Fibroblast of lung (primary cell): ENCODE measurements at regions not wholly inside any gene's neighbourhood (a gene's known extent, or its start where the extent isn't known, plus 50 kb on each side); places are given as distances from the start of the nearest gene placed in this dataset.

Experiments used
- DNase-seq, 2 donors: peaks; one replicate each; pipeline versions ENCODE4 v3.0.0 to v3.0.0-alpha.2; 2010; ENCODE audit warnings: low read depth in 2 of 2
- H2AFZ ChIP-seq: 2 replicates; pipeline ENCODE4 v1.5.1; 2012; ENCODE audit warnings: low read length, control low read depth, inconsistent platforms
- H3K27ac ChIP-seq: 2 replicates; pipeline ENCODE4 v1.5.1; 2011; ENCODE audit warnings: low read length, control low read depth; ENCODE audit not compliant: insufficient read depth
- H3K27me3 ChIP-seq: 2 replicates; pipeline ENCODE4 v1.5.1; 2011; ENCODE audit warnings: mild to moderate bottlenecking, low read length; ENCODE audit not compliant: control insufficient read depth, insufficient read depth
- H3K36me3 ChIP-seq: 2 replicates; pipeline ENCODE4 v1.5.1; 2011; ENCODE audit warnings: low read length; ENCODE audit not compliant: control insufficient read depth, insufficient read depth
- H3K4me1 ChIP-seq: 2 replicates; pipeline ENCODE4 v1.5.1; 2011; ENCODE audit warnings: low read length; ENCODE audit not compliant: control insufficient read depth, insufficient read depth; ENCODE audit errors: extremely low read depth
- H3K4me2 ChIP-seq: 2 replicates; pipeline ENCODE4 v1.5.1; 2011; ENCODE audit warnings: low read length, control low read depth; ENCODE audit not compliant: insufficient read depth; ENCODE audit errors: extremely low read depth
- H3K4me3 ChIP-seq, 4 experiments: fragments of 200-600 bp in 1 of 4; sonication (generic) in 1 of 4; replicated peaks in 1 of 4; 2 replicates each; pipeline ENCODE4 v1.5.1; 2011 to 2016; ENCODE audit warnings: low read length in 4 of 4, low read depth in 3 of 4, mild to moderate bottlenecking in 3 of 4, control low read depth in 2 of 4, inconsistent platforms in 1 of 4, mixed read lengths in 1 of 4; ENCODE audit not compliant: insufficient read depth in 1 of 4; ENCODE audit errors: control extremely low read depth in 1 of 4
- H3K79me2 ChIP-seq: 2 replicates; pipeline ENCODE4 v1.5.1; 2012; ENCODE audit warnings: mild to moderate bottlenecking, low read length, inconsistent platforms; ENCODE audit not compliant: control insufficient read depth, insufficient read depth
- H3K9ac ChIP-seq: 2 replicates; pipeline ENCODE4 v1.5.1; 2011; ENCODE audit warnings: mild to moderate bottlenecking, low read length, control low read depth; ENCODE audit not compliant: insufficient read depth
- H3K9me3 ChIP-seq: 2 replicates; pipeline ENCODE4 v1.5.1; 2012; ENCODE audit warnings: low read depth, low read length; ENCODE audit not compliant: control insufficient read depth, insufficient read depth
- H4K20me1 ChIP-seq: 2 replicates; pipeline ENCODE4 v1.5.1; 2011; ENCODE audit warnings: low read length; ENCODE audit not compliant: control insufficient read depth, insufficient read depth; ENCODE audit errors: extremely low read depth
- EZH2 ChIP-seq: IDR thresholded peaks from 2 replicates; pipeline ENCODE4 v1.5.1; 2012; ENCODE audit warnings: low read length, control low read depth, mild to moderate bottlenecking; ENCODE audit errors: missing control alignments
- TF ChIP-seq, protein P1 (sequence below), 2 donors: IDR thresholded peaks in 1 of 2; conservative IDR thresholded peaks in 1 of 2; 1 replicate in 1 of 2; 2 replicates in 1 of 2; pipeline ENCODE4 v1.5.1; 2011 to 2012; ENCODE audit warnings: low read length in 2 of 2, control low read depth in 1 of 2, inconsistent platforms in 1 of 2, low read depth in 1 of 2, mild to moderate bottlenecking in 1 of 2

DNA sequence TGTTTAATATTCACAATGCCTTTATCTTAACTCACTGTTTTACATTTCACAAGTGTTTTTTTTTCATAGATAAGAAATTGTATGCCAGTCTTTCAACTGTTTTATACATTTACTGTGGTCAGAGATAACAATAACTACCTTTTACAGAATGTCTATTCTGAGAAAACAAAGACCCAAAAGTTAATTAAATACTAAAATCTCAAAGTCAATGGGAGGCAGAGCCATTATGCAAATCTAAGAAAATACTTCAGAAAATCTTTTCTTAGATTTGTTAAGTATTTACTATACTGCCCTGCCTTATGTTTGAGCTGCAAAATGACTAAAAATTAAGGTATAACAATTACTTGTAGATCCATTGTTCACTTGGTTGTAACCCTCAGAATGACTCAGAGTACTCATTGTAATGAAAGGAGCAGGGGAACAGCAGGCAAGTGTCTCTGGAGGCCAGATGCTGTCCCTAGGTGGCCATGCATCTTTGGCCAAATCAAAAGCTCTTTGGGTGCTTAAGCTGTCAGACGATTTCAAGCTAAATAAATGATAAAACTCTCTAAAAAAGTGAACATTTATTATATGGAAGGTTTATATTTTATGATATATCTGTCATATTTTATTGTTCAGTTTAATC lies 770.1 kb upstream of the PCDH20 start:
- no peak for DNase-seq
- Histone ChIP-seq H3K4me2 (no peak overlapping the region), H3K27ac (no peak overlapping the region), H3K9me3 (no peaks in the 10 kb centered on the region), H3K36me3 (no peaks in the 10 kb centered on the region), H3K79me2 (no peaks in the 10 kb centered on the region), H4K20me1 (no peaks in the 10 kb centered on the region), H3K4me1 (no peaks in the 10 kb centered on the region), H3K27me3 (no peaks in the 10 kb centered on the region), H3K9ac (no peak overlapping the region), H2AFZ (no peak overlapping the region), H3K4me3 (no peak overlapping the region)
- TF ChIP-seq, protein P1, sequence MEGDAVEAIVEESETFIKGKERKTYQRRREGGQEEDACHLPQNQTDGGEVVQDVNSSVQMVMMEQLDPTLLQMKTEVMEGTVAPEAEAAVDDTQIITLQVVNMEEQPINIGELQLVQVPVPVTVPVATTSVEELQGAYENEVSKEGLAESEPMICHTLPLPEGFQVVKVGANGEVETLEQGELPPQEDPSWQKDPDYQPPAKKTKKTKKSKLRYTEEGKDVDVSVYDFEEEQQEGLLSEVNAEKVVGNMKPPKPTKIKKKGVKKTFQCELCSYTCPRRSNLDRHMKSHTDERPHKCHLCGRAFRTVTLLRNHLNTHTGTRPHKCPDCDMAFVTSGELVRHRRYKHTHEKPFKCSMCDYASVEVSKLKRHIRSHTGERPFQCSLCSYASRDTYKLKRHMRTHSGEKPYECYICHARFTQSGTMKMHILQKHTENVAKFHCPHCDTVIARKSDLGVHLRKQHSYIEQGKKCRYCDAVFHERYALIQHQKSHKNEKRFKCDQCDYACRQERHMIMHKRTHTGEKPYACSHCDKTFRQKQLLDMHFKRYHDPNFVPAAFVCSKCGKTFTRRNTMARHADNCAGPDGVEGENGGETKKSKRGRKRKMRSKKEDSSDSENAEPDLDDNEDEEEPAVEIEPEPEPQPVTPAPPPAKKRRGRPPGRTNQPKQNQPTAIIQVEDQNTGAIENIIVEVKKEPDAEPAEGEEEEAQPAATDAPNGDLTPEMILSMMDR (conservative IDR thresholded peaks at IDR 0.05 in 1 of 2, IDR thresholded peaks at IDR 0.05 in 1 of 2; ENCODE audit: low read depth in 1 of 2, low read length in 2 of 2): no peak
- no peak for TF ChIP-seq EZH2

DNA sequence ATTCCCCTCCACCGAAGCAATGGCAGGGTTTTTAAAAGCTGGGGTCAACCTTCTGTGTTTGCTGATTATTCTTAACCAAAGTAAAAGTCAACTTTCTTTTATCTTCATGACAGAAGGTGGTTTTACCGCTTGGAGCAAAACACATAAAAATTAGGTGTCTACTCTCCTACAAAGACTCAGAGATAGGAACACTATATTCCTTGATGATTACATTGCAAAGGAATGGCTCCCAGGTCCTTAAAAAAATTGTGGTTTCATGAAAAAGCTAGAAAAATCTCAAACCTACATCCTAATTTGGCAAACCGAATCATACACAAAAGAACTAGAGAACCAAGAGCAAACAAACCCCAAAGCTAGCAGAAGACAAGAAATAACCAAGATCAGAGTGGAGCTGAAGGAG lies 760.4 kb upstream of the PCDH20 start:
- no peaks in the 10 kb centered on the region for H3K27me3 ChIP-seq
- no peaks in the 10 kb centered on the region for H3K79me2 ChIP-seq
- DNase-seq: peak in 1 of 2 donors; percentile 44
- no peaks in the 10 kb centered on the region for H3K4me1 ChIP-seq
- TF ChIP-seq, protein P1 (conservative IDR thresholded peaks at IDR 0.05 in 1 of 2, IDR thresholded peaks at IDR 0.05 in 1 of 2; ENCODE audit: low read depth in 1 of 2, low read length in 2 of 2): no peak
- H3K9ac ChIP-seq: no peak overlapping the region
- no peak overlapping the region for H3K4me2 ChIP-seq
- H3K36me3 ChIP-seq: no peaks in the 10 kb centered on the region
- H2AFZ ChIP-seq: no peak overlapping the region
- no peak overlapping the region for H3K27ac ChIP-seq
- H3K4me3 ChIP-seq: no peak overlapping the region
- no peaks in the 10 kb centered on the region for H4K20me1 ChIP-seq
- no peaks in the 10 kb centered on the region for H3K9me3 ChIP-seq

DNA sequence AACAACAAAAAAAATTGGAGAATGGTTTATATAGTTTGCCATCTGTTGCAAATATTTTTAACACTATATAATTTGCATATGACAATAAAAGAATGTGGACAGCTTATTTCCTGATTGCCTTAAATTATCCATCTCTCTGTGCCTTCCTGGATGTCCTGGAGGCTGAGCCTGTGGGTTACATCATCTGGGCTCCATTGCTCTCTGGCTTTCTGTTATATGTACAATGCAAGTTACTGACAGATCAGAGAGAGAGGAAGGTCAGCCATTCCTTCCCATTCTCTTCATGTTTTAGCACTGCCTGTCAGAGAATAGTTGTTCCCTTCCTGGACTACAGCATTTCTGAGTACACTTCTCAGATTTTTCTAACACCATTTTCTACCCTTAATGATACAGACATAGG lies 758.3 kb upstream of the PCDH20 start:
- no peak overlapping the region for H3K9ac ChIP-seq
- H3K4me1 ChIP-seq: no peaks in the 10 kb centered on the region
- H3K27ac ChIP-seq: no peak overlapping the region
- no peak for DNase-seq
- H3K4me2 ChIP-seq: no peak overlapping the region
- no peaks in the 10 kb centered on the region for H3K36me3 ChIP-seq
- no peaks in the 10 kb centered on the region for H3K27me3 ChIP-seq
- TF ChIP-seq, protein P1 (conservative IDR thresholded peaks at IDR 0.05 in 1 of 2, IDR thresholded peaks at IDR 0.05 in 1 of 2; ENCODE audit: low read depth in 1 of 2, low read length in 2 of 2): no peak
- TF ChIP-seq EZH2: no peak
- H3K9me3 ChIP-seq: no peaks in the 10 kb centered on the region
- no peaks in the 10 kb centered on the region for H4K20me1 ChIP-seq
- H3K4me3 ChIP-seq: no peak overlapping the region
- H3K79me2 ChIP-seq: no peaks in the 10 kb centered on the region
- H2AFZ ChIP-seq: no peak overlapping the region
